A673 (cell line): ENCODE measurements at regions not wholly inside any gene's neighbourhood (a gene's known extent, or its start where the extent isn't known, plus 50 kb on each side); places are given as distances from the start of the nearest gene placed in this dataset.

Experiments used
- BruUV-seq: library from RNA; stranded (reverse); fragments of 400-500 nt; replicated peaks from 2 replicates; lab custom pipeline; 2021; lab: Mats Ljungman, UMichigan
- CTCF ChIA-PET: fragments of 300-600 bp; sonication (Branson Sonifier 250); formaldehyde crosslinking; loops from one replicate; lab custom pipeline; 2022; ENCODE audit warnings: antibody characterized with exemption; lab: Charles Lee
- POLR2A ChIA-PET: fragments of 300-600 bp; sonication (Branson Sonifier 250); formaldehyde crosslinking; loops from one replicate; lab custom pipeline; 2022; ENCODE audit warnings: antibody characterized with exemption; ENCODE audit not compliant: low non-redundant PET; lab: Charles Lee
- DNase-seq: peaks from one replicate; pipeline ENCODE4 v3.0.0-alpha.2; 2015; ENCODE audit warnings: low spot score
- H3K27ac ChIP-seq: fragments of 200-600 bp; sonication (generic); 2 replicates; pipeline ENCODE4 v1.5.1; 2016; ENCODE audit warnings: mixed run types, low read depth, mild to moderate bottlenecking, mixed read lengths, antibody characterized with exemption, low read length; ENCODE audit not compliant: poor library complexity, severe bottlenecking
- H3K27me3 ChIP-seq: fragments of 200-600 bp; sonication (generic); replicated peaks from 2 replicates; pipeline ENCODE4 v1.6.1; 2017; ENCODE audit warnings: mixed run types, low read depth, mild to moderate bottlenecking, mixed read lengths, antibody characterized with exemption, low read length; ENCODE audit not compliant: insufficient read depth, poor library complexity
- H3K36me3 ChIP-seq: fragments of 200-600 bp; sonication (generic); 2 replicates; pipeline ENCODE4 v1.6.1; 2016; ENCODE audit warnings: mixed run types, mild to moderate bottlenecking, mixed read lengths, antibody characterized with exemption, low read length; ENCODE audit not compliant: insufficient read depth, poor library complexity, severe bottlenecking
- H3K4me1 ChIP-seq: fragments of 200-600 bp; sonication (generic); 2 replicates; pipeline ENCODE4 v1.6.1; 2017; ENCODE audit warnings: mixed run types, mild to moderate bottlenecking, mixed read lengths, antibody characterized with exemption, low read length; ENCODE audit not compliant: insufficient read depth, poor library complexity, severe bottlenecking
- H3K4me3 ChIP-seq: fragments of 200-600 bp; sonication (generic); 2 replicates; pipeline ENCODE4 v1.5.1; 2016; ENCODE audit warnings: low read depth, mixed run types, mild to moderate bottlenecking, mixed read lengths, low read length; ENCODE audit not compliant: poor library complexity, severe bottlenecking
- H3K9me3 ChIP-seq: fragments of 200-600 bp; sonication (generic); 2 replicates; pipeline ENCODE4 v1.6.1; 2016; ENCODE audit warnings: mixed run types, low read depth, mild to moderate bottlenecking, mixed read lengths, antibody characterized with exemption, low read length; ENCODE audit not compliant: poor library complexity, severe bottlenecking
- EZH2 ChIP-seq: fragments of 200-600 bp; sonication (generic); IDR thresholded peaks from 2 replicates; pipeline ENCODE4 v1.6.1; 2017; ENCODE audit warnings: borderline replicate concordance, low read depth, mild to moderate bottlenecking, mixed read lengths, antibody characterized with exemption, low read length; ENCODE audit not compliant: poor library complexity, severe bottlenecking
- intact Hi-C: fragments of 100-400 bp; cut with micrococcal nuclease; formaldehyde crosslinking; loops from one replicate; pipeline ENCODE4 v1.10.0; 2022; ENCODE audit not compliant: unreplicated experiment
- TF ChIP-seq, protein P1 (sequence below): fragments of 300-800, 200-600 bp; sonication (generic); conservative IDR thresholded peaks from 2 replicates; pipeline ENCODE4 v1.5.1; 2017; ENCODE audit warnings: low read depth, mild to moderate bottlenecking, antibody characterized with exemption, low read length, moderate library complexity, mixed read lengths

DNA sequence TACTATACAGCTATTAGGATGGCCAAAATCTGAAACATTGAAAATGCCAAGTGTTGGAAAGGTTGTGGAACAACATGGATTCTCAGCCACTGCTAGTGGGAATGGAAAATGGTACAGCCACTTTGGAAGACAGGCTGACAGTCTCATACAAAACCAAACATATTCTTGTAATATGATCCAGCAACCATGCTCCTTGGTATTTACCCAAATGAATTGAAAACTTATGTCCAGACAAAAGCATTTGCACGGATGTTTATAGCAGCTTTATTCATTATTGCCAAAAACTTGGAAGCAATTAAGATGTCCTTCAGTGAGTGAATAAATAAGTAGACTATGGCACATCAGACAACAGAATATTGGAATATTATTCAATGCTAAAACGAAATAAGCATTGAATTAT is 105.8 kb upstream of the DCLK2 start:
- no peak overlapping the region for H3K4me3 ChIP-seq
- DNase-seq: peak; percentile 9
- no peaks in the 10 kb centered on the region for H3K27me3 ChIP-seq
- H3K27ac ChIP-seq: no peak overlapping the region
- POLR2A ChIA-PET: no interaction called here
- intact Hi-C loops: no loop called here
- no TSS peak for BruUV-seq
- TF ChIP-seq EZH2: no peak
- TF ChIP-seq, protein P1, sequence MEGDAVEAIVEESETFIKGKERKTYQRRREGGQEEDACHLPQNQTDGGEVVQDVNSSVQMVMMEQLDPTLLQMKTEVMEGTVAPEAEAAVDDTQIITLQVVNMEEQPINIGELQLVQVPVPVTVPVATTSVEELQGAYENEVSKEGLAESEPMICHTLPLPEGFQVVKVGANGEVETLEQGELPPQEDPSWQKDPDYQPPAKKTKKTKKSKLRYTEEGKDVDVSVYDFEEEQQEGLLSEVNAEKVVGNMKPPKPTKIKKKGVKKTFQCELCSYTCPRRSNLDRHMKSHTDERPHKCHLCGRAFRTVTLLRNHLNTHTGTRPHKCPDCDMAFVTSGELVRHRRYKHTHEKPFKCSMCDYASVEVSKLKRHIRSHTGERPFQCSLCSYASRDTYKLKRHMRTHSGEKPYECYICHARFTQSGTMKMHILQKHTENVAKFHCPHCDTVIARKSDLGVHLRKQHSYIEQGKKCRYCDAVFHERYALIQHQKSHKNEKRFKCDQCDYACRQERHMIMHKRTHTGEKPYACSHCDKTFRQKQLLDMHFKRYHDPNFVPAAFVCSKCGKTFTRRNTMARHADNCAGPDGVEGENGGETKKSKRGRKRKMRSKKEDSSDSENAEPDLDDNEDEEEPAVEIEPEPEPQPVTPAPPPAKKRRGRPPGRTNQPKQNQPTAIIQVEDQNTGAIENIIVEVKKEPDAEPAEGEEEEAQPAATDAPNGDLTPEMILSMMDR: no peak
- no peaks in the 10 kb centered on the region for H3K36me3 ChIP-seq
- CTCF ChIA-PET: no interaction called here
- no peaks in the 10 kb centered on the region for H3K9me3 ChIP-seq
- H3K4me1 ChIP-seq: no peaks in the 10 kb centered on the region

DNA sequence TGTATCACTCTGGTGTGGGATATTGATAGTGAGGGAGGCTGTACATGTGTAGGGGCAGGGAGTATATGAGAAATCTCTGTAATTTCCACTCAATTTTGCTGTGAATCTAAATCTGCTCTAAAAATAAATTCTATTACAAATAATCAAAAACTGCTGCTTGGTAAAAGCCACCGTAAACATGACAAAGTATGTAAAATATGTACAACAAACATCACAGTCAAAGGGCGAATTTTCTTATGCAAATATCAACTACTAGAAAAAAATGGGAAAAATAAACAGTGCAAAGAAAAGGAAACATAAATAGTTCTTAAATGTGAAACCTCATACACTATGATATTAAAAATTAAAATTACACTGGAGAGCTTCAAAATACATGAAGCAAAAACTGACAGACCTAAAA is 105.1 kb upstream of the DCLK2 start:
- no peak overlapping the region for H3K4me3 ChIP-seq
- intact Hi-C loops: no loop called here
- no TSS peak for BruUV-seq

DNA sequence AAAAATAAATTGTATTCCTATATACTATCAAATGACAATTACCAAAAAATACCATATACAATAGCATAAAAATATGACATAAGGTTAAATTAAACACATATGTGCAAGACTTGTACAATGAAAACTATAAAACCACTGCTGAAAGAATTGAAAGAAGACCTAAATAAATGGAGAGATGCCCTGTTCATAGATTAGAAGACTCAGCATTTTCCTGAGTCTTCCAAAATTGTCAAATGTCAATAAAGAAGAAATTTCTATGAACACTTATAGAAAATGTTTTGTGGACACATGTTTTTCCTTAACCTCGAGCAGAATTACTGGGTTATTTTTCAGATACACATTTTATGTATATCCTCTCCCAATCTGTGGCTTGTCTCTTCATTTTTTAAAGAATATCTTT is 103.1 kb upstream of the DCLK2 start:
- DNase-seq: no peak
- Histone ChIP-seq H3K4me3 (no peak overlapping the region), H3K27ac (no peak overlapping the region), H3K9me3 (no peaks in the 10 kb centered on the region), H3K27me3 (no peaks in the 10 kb centered on the region), H3K36me3 (no peaks in the 10 kb centered on the region), H3K4me1 (no peaks in the 10 kb centered on the region)
- no peak for TF ChIP-seq EZH2
- TF ChIP-seq, protein P1: no peak
- intact Hi-C loops: no loop called here
- POLR2A ChIA-PET: no interaction called here
- CTCF ChIA-PET: no interaction called here
- BruUV-seq: no TSS peak

More for the DNA sequence above, 105.1 kb upstream of the DCLK2 start:
- Histone ChIP-seq H3K9me3 (no peaks in the 10 kb centered on the region), H3K27me3 (no peaks in the 10 kb centered on the region), H3K36me3 (no peaks in the 10 kb centered on the region), H3K27ac (no peak overlapping the region), H3K4me1 (no peaks in the 10 kb centered on the region)
- ChIA-PET POLR2A (no interaction called here), CTCF (no interaction called here)
- DNase-seq: no peak
- TF ChIP-seq EZH2: no peak
- TF ChIP-seq, protein P1: no peak
